Activated CD4-positive, alpha-beta T cell treated with anti-CD3 and anti-CD28 coated beads for 36 hours (primary cell): ENCODE measurements at regions not wholly inside any gene's neighbourhood (a gene's known extent, or its start where the extent isn't known, plus 50 kb on each side); places are given as distances from the start of the nearest gene placed in this dataset.

Experiments used
- ATAC-seq: fragments of 200-7000 bp; cut with Tn5 transposase; one replicate; pipeline ENCODE4 v1.10.0; 2021; ENCODE audit warnings: mild to moderate bottlenecking, moderate library complexity
- CTCF ChIA-PET: fragments of 350-600 bp; sonication (Branson Sonifier 250); formaldehyde crosslinking; loops from one replicate; lab custom pipeline; 2021; ENCODE audit warnings: antibody characterized with exemption; lab: Charles Lee
- POLR2A ChIA-PET: fragments of 350-600 bp; sonication (Branson Sonifier 250); formaldehyde crosslinking; loops from one replicate; lab custom pipeline; 2021; ENCODE audit warnings: antibody characterized with exemption, inconsistent platforms; lab: Charles Lee
- DNase-seq: peaks from one replicate; pipeline ENCODE4 v3.0.0-alpha.2; 2020
- H3K27ac Mint-ChIP-seq: one replicate; pipeline ENCODE4 v1.8.0; 2021; ENCODE audit warnings: mixed read lengths
- H3K27me3 Mint-ChIP-seq: one replicate; pipeline ENCODE4 v1.8.0; 2021; ENCODE audit warnings: mixed read lengths
- H3K36me3 Mint-ChIP-seq: one replicate; pipeline ENCODE4 v1.8.0; 2021; ENCODE audit warnings: low read depth, mixed read lengths
- H3K4me1 Mint-ChIP-seq: one replicate; pipeline ENCODE4 v1.8.0; 2021; ENCODE audit warnings: mixed read lengths
- H3K4me3 Mint-ChIP-seq: one replicate; pipeline ENCODE4 v1.8.0; 2021; ENCODE audit warnings: mild to moderate bottlenecking, moderate library complexity, mixed read lengths
- H3K9me3 Mint-ChIP-seq: one replicate; pipeline ENCODE4 v1.8.0; 2021; ENCODE audit warnings: low read depth, mixed read lengths
- intact Hi-C, 2 experiments: fragments of 100-400 bp; cut with DNase I in 1 of 2; cut with micrococcal nuclease in 1 of 2; formaldehyde crosslinking; loops; one replicate each; pipeline versions ENCODE4 v1.14.2 to v1.15.1; 2022 to 2024; cut with DNase I, micrococcal nuclease

DNA sequence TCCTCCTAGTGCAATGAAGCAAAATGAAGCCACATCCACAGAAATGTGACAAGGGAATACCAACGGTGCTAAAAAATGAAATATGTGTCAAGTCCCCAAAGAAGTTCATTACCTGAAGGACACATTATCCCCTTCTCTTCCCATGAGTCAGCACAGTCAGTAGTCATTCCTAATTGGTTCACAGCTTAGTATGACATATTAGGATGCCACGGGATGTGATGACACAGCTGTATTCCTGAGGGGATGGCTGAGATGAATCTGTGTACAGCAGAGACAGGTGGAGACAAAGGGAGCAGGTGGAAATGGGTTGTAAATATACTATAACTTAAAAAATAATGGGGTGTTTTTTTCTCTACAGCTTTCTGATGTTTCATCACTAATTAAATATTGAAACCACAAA is 273.4 kb downstream of the ARRDC4 start:
- peaks cover 14% of the 10 kb centered on the region for H3K27me3 Mint-ChIP-seq
- ChIA-PET CTCF (no interaction called here), POLR2A (no interaction called here)
- no peak for ATAC-seq
- no peak overlapping the region for H3K27ac Mint-ChIP-seq
- H3K4me3 Mint-ChIP-seq, result no peak overlapping the region
- H3K9me3 Mint-ChIP-seq, result no peaks in the 10 kb centered on the region
- intact Hi-C loops, result no loop called here
- H3K4me1 Mint-ChIP-seq, result no peaks in the 10 kb centered on the region
- H3K36me3 Mint-ChIP-seq, result no peaks in the 10 kb centered on the region
- no peak for DNase-seq

DNA sequence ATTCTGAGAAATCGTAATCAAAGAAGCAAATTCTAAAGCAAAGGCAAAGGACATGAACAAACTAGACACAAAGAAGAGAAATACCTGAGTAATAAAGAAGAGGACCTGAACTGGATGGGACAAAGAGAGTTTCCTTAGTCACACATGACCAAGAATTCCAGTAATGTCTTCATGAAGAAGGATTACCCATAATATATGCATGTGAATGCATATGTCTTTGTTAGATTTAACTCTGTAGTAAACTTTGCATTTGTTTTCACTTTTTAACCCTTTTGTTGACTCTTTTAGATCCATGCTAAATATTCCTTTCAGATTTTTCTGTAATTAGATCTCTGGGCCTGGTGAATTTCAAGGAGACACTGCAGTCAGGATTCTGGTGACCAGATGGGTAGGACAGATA is 279.8 kb downstream of the ARRDC4 start:
- ChIA-PET CTCF (interaction anchor here (0.7 to 1.0 kb wide), 2 partner anchors 337 to 556 kb away, joined by 3 read pairs; no protein-coding TSS in a partner anchor), POLR2A (no interaction called here)
- H3K4me1 Mint-ChIP-seq, result no peaks in the 10 kb centered on the region
- DNase-seq, result no peak
- intact Hi-C loops, result no loop called here
- H3K9me3 Mint-ChIP-seq, result no peaks in the 10 kb centered on the region
- peaks cover 8% of the 10 kb centered on the region for H3K27me3 Mint-ChIP-seq
- no peak overlapping the region for H3K4me3 Mint-ChIP-seq
- no peaks in the 10 kb centered on the region for H3K36me3 Mint-ChIP-seq
- no peak overlapping the region for H3K27ac Mint-ChIP-seq
- no peak for ATAC-seq

- Mint-ChIP-seq H3K36me3 (no peaks in the 10 kb centered on the region), H3K27me3 (peaks cover 8% of the 10 kb centered on the region), H3K27ac (no peak overlapping the region), H3K9me3 (no peaks in the 10 kb centered on the region), H3K4me1 (no peaks in the 10 kb centered on the region), H3K4me3 (no peak overlapping the region)
- intact Hi-C loops, result no loop called here
- ChIA-PET POLR2A (no interaction called here), CTCF (interaction anchor here (0.7 to 1.0 kb wide), 3 partner anchors 48 to 556 kb away, joined by 3 to 4 read pairs (median 3); no protein-coding TSS in a partner anchor)
- ATAC-seq (no peak), DNase-seq (no peak)
Measured at GRCh38 chr15:98241032-98241554, 280.6 kb downstream of the ARRDC4 start.

DNA sequence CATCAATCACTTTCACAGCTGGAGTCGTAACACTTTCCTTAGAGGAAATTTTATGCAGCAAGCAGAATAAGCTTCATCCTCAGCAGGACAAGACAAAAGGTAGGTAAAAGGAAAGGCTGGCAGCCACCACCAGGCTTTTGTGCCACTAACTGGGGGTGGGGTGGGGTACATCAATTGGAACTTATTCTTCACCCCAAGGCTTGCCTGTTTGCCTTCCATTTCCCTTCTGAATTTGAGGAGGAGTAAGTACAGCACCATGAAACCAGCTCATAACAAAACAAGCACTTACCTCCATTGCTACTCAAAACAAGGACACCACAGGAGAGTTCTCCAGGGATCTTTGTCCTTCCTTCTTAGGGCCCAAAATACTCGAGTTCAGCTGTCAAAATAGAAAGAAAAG is 296.8 kb downstream of the ARRDC4 start:
- ChIA-PET CTCF (no interaction called here), POLR2A (no interaction called here)
- ATAC-seq (no peak), DNase-seq (no peak)
- H3K4me3 Mint-ChIP-seq, result no peak overlapping the region
- peaks cover 7% of the 10 kb centered on the region for H3K27me3 Mint-ChIP-seq
- intact Hi-C loops, result no loop called here
- H3K27ac Mint-ChIP-seq, result no peak overlapping the region
- H3K9me3 Mint-ChIP-seq, result peaks cover 4% of the 10 kb centered on the region
- H3K36me3 Mint-ChIP-seq, result no peaks in the 10 kb centered on the region
- no peaks in the 10 kb centered on the region for H3K4me1 Mint-ChIP-seq

- Mint-ChIP-seq H3K36me3 (no peaks in the 10 kb centered on the region), H3K9me3 (peaks cover 9% of the 10 kb centered on the region), H3K27ac (no peak overlapping the region), H3K27me3 (peaks cover 7% of the 10 kb centered on the region), H3K4me1 (no peaks in the 10 kb centered on the region), H3K4me3 (no peak overlapping the region)
- DNase-seq (no peak), ATAC-seq (no peak)
- CTCF ChIA-PET, result no interaction called here
- POLR2A ChIA-PET, result no interaction called here
- intact Hi-C loops, result no loop called here
Measured at GRCh38 chr15:98263787-98264186, 303.3 kb downstream of the ARRDC4 start.

GRCh38 chr15:98266295-98266694 is 305.8 kb downstream of the ARRDC4 start:
- DNase-seq (no peak), ATAC-seq (no peak)
- intact Hi-C loops, result no loop called here
- Mint-ChIP-seq H3K36me3 (peaks cover 2% of the 10 kb centered on the region), H3K9me3 (peaks cover 11% of the 10 kb centered on the region), H3K4me1 (no peaks in the 10 kb centered on the region), H3K27me3 (peaks cover 9% of the 10 kb centered on the region), H3K27ac (no peak overlapping the region), H3K4me3 (no peak overlapping the region)
- ChIA-PET CTCF (no interaction called here), POLR2A (no interaction called here)

GRCh38 chr15:98268163-98268562 is 307.7 kb downstream of the ARRDC4 start:
- Mint-ChIP-seq H3K4me3 (no peak overlapping the region), H3K27me3 (peaks cover 9% of the 10 kb centered on the region), H3K9me3 (peaks cover 11% of the 10 kb centered on the region), H3K27ac (no peak overlapping the region), H3K4me1 (no peaks in the 10 kb centered on the region), H3K36me3 (peaks cover 2% of the 10 kb centered on the region)
- CTCF ChIA-PET, result no interaction called here
- no peak for DNase-seq
- no peak for ATAC-seq
- POLR2A ChIA-PET, result no interaction called here
- intact Hi-C loops, result no loop called here

GRCh38 chr15:98272625-98273024 is 312.1 kb downstream of the ARRDC4 start:
- ATAC-seq (no peak), DNase-seq (no peak)
- Mint-ChIP-seq H3K27ac (no peak overlapping the region), H3K27me3 (peaks cover 16% of the 10 kb centered on the region), H3K9me3 (peaks cover 2% of the 10 kb centered on the region), H3K4me3 (no peak overlapping the region), H3K4me1 (no peaks in the 10 kb centered on the region), H3K36me3 (peaks cover 2% of the 10 kb centered on the region)
- ChIA-PET CTCF (no interaction called here), POLR2A (no interaction called here)
- intact Hi-C loops, result no loop called here

- H3K27ac Mint-ChIP-seq, result no peak overlapping the region
- POLR2A ChIA-PET, result no interaction called here
- no peak for DNase-seq
- ATAC-seq, result no peak
- H3K36me3 Mint-ChIP-seq, result no peaks in the 10 kb centered on the region
- peaks cover 15% of the 10 kb centered on the region for H3K27me3 Mint-ChIP-seq
- no peak overlapping the region for H3K4me3 Mint-ChIP-seq
- H3K4me1 Mint-ChIP-seq, result no peaks in the 10 kb centered on the region
- CTCF ChIA-PET, result interaction anchor here (1.4 kb wide), 1 partner anchor 36 kb away, joined by 4 read pairs; no protein-coding TSS in a partner anchor
- H3K9me3 Mint-ChIP-seq, result no peaks in the 10 kb centered on the region
- intact Hi-C loops, result loop anchor here in 1 of 2 experiments (5.0 kb wide), 1 partner anchor 89 kb away; no protein-coding TSS in a partner anchor
Measured at GRCh38 chr15:98276018-98276417, 315.5 kb downstream of the ARRDC4 start.

DNA sequence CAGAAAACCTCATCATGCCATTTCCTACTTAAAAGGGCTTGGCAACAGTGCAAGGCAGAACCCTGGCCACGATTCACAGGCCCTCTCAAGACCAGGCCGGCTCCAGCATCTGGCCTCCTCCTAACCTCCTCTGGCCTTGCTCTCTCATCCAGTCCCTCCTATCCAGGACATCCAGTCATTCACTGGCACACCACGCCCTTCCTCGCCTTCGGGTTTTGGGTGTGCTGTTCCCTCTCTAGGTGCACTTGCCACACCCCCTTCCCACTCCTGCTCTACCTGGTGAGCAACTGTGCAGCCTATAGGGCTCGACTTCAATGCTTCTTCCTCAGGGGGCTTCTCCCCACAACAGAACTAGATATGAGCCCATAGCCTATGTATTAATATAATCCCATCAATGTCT is 317.1 kb downstream of the ARRDC4 start:
- H3K4me1 Mint-ChIP-seq, result no peaks in the 10 kb centered on the region
- ATAC-seq (no peak), DNase-seq (no peak)
- H3K9me3 Mint-ChIP-seq, result no peaks in the 10 kb centered on the region
- H3K27ac Mint-ChIP-seq, result no peak overlapping the region
- no peaks in the 10 kb centered on the region for H3K36me3 Mint-ChIP-seq
- H3K4me3 Mint-ChIP-seq, result no peak overlapping the region
- ChIA-PET CTCF (no interaction called here), POLR2A (no interaction called here)
- intact Hi-C loops, result loop anchor here in 1 of 2 experiments (5.0 kb wide), 1 partner anchor 90 kb away; no protein-coding TSS in a partner anchor
- peaks cover 17% of the 10 kb centered on the region for H3K27me3 Mint-ChIP-seq

- no peak overlapping the region for H3K4me3 Mint-ChIP-seq
- no peak overlapping the region for H3K27ac Mint-ChIP-seq
- H3K27me3 Mint-ChIP-seq, result peaks cover 17% of the 10 kb centered on the region
- CTCF ChIA-PET, result interaction anchor here (1.1 kb wide), 1 partner anchor 11 kb away, joined by 4 read pairs; no protein-coding TSS in a partner anchor
- POLR2A ChIA-PET, result no interaction called here
- H3K4me1 Mint-ChIP-seq, result no peaks in the 10 kb centered on the region
- ATAC-seq (no peak), DNase-seq (no peak)
- intact Hi-C loops, result no loop called here
- H3K9me3 Mint-ChIP-seq, result no peaks in the 10 kb centered on the region
- H3K36me3 Mint-ChIP-seq, result no peaks in the 10 kb centered on the region
Measured at GRCh38 chr15:98280284-98280975, 319.9 kb downstream of the ARRDC4 start.

GRCh38 chr15:98281130-98281529 is 320.6 kb downstream of the ARRDC4 start:
- Mint-ChIP-seq H3K27ac (no peak overlapping the region), H3K27me3 (peaks cover 17% of the 10 kb centered on the region), H3K9me3 (no peaks in the 10 kb centered on the region), H3K4me1 (no peaks in the 10 kb centered on the region), H3K36me3 (no peaks in the 10 kb centered on the region), H3K4me3 (no peak overlapping the region)
- ChIA-PET CTCF (no interaction called here), POLR2A (no interaction called here)
- intact Hi-C loops, result no loop called here
- ATAC-seq (no peak), DNase-seq (no peak)
